RCC 7860 (cell line): ENCODE measurements at regions not wholly inside any gene's neighbourhood (a gene's known extent, or its start where the extent isn't known, plus 50 kb on each side); places are given as distances from the start of the nearest gene placed in this dataset.

Source experiments
- DNase-seq: peaks from one replicate; pipeline ENCODE4 v3.0.0-alpha.2; 2015; ENCODE audit warnings: low spot score
- FAIRE-seq: peaks from 2 replicates; lab custom pipeline; 2012; peaks lifted over from hg19 to GRCh38; lab: Jason Lieb, UNC

GRCh38 chr5:97832645-97833296 lies 649.7 kb upstream of the RIOK2 start:
- DNase-seq: no peak
- no peak for FAIRE-seq

- FAIRE-seq (no peak), DNase-seq (no peak)
These were observed 651.5 kb upstream of the RIOK2 start for GRCh38 chr5:97834561-97834960.

GRCh38 chr5:97835112-97835511 lies 652.1 kb upstream of the RIOK2 start:
- DNase-seq (no peak), FAIRE-seq (no peak)

- no peak for FAIRE-seq
- no peak for DNase-seq
These were observed 653.8 kb upstream of the RIOK2 start for GRCh38 chr5:97836816-97837215.

- DNase-seq: peak; percentile 68
- FAIRE-seq: peak; percentile 93
These were observed 655.2 kb upstream of the RIOK2 start for GRCh38 chr5:97838214-97838613.

GRCh38 chr5:97839341-97840086 lies 656.5 kb upstream of the RIOK2 start:
- FAIRE-seq (no peak), DNase-seq (no peak)

GRCh38 chr5:97840643-97841042 lies 657.6 kb upstream of the RIOK2 start:
- DNase-seq (no peak), FAIRE-seq (no peak)

- no peak for FAIRE-seq
These were observed 659.6 kb upstream of the RIOK2 start for GRCh38 chr5:97842687-97843086.

GRCh38 chr5:97844797-97845196 lies 661.8 kb upstream of the RIOK2 start:
- DNase-seq: no peak
- no peak for FAIRE-seq

More at GRCh38 chr5:97842687-97843086, 659.6 kb upstream of the RIOK2 start:
- DNase-seq: no peak

- DNase-seq (no peak), FAIRE-seq (no peak)
These were observed 663.6 kb upstream of the RIOK2 start for GRCh38 chr5:97846643-97847042.

GRCh38 chr5:97847920-97848631 lies 665.0 kb upstream of the RIOK2 start:
- FAIRE-seq (no peak), DNase-seq (no peak)

- DNase-seq (no peak), FAIRE-seq (no peak)
These were observed 668.0 kb upstream of the RIOK2 start for GRCh38 chr5:97851036-97851435.

- FAIRE-seq (no peak), DNase-seq (no peak)
These were observed 672.1 kb upstream of the RIOK2 start for GRCh38 chr5:97854871-97855762.

- FAIRE-seq: no peak
- DNase-seq: no peak
These were observed 691.4 kb upstream of the RIOK2 start for GRCh38 chr5:97874491-97874890.

GRCh38 chr5:97876272-97876671 lies 693.2 kb upstream of the RIOK2 start:
- no peak for DNase-seq
- no peak for FAIRE-seq

- DNase-seq: no peak
- FAIRE-seq: no peak
These were observed 694.5 kb upstream of the RIOK2 start for GRCh38 chr5:97877588-97877987.

- FAIRE-seq (no peak), DNase-seq (no peak)
These were observed 705.4 kb upstream of the RIOK2 start for GRCh38 chr5:97888439-97888838.

GRCh38 chr5:97891971-97892370 lies 708.9 kb upstream of the RIOK2 start:
- DNase-seq (no peak), FAIRE-seq (no peak)

- DNase-seq (no peak), FAIRE-seq (no peak)
These were observed 720.7 kb upstream of the RIOK2 start for GRCh38 chr5:97903742-97904141.

- DNase-seq (no peak), FAIRE-seq (no peak)
These were observed 723.1 kb upstream of the RIOK2 start for GRCh38 chr5:97906135-97906534.
